Sigmoid colon (tissue), 6 donors: ENCODE measurements at regions not wholly inside any gene's neighbourhood (a gene's known extent, or its start where the extent isn't known, plus 50 kb on each side); places are given as distances from the start of the nearest gene placed in this dataset.
"Not testable (repeated sequence)": the region's sequence is repeated elsewhere in the genome, so short reads cannot be mapped to it uniquely, and the experiment has no call there.

ENCODE experiments used
- DNase-seq: peaks from one replicate; pipeline ENCODE4 v3.0.0-alpha.2; 2019
- H3K27ac ChIP-seq, 4 donors: fragments of 200-600 bp; sonication (generic); one replicate each; pipeline ENCODE4 v1.5.1; 2016 to 2019; ENCODE audit warnings: mild to moderate bottlenecking in 1 of 4
- H3K27me3 ChIP-seq, 3 donors: fragments of 200-600 bp; sonication (generic); one replicate each; pipeline ENCODE4 v1.5.1; 2019; ENCODE audit warnings: mild to moderate bottlenecking in 1 of 3
- H3K36me3 ChIP-seq, 4 donors: fragments of 200-600 bp; sonication (generic); one replicate each; pipeline ENCODE4 v1.5.1; 2016 to 2019
- H3K4me1 ChIP-seq, 4 donors: fragments of 200-600 bp; sonication (generic); one replicate each; pipeline ENCODE4 v1.5.1; 2017 to 2019
- H3K4me3 ChIP-seq, 4 donors: fragments of 200-600 bp; sonication (generic); one replicate each; pipeline ENCODE4 v1.5.1; 2017 to 2019; ENCODE audit warnings: mild to moderate bottlenecking in 2 of 4, moderate library complexity in 1 of 4
- H3K9me3 ChIP-seq, 4 donors: fragments of 200-600 bp in 3 of 4; sonication (generic) in 3 of 4; one replicate each; pipeline versions ENCODE4 v1.5.1 to v1.6.1; 2013 to 2019
- CTCF ChIP-seq, 4 experiments: fragments of 450-650 bp in 3 of 4; fragments of 200-600 bp in 1 of 4; IDR thresholded peaks; one replicate each; pipeline ENCODE4 v1.5.1; 2016 to 2019; ENCODE audit warnings: antibody characterized with exemption in 4 of 4, mild to moderate bottlenecking in 3 of 4, moderate library complexity in 2 of 4
- EP300 ChIP-seq, 4 donors: sonication (generic); formaldehyde crosslinking; IDR thresholded peaks; one replicate each; pipeline ENCODE4 v1.6.1; 2017; ENCODE audit warnings: antibody characterized with exemption in 4 of 4
- POLR2A ChIP-seq, 2 donors: fragments of 450-650 bp; IDR thresholded peaks; one replicate each; pipeline ENCODE4 v1.6.1; 2016; ENCODE audit warnings: antibody characterized with exemption in 2 of 2, mild to moderate bottlenecking in 2 of 2, moderate library complexity in 2 of 2
- POLR2AphosphoS5 ChIP-seq, 4 donors: sonication (generic); formaldehyde crosslinking; IDR thresholded peaks; one replicate each; pipeline ENCODE4 v1.6.1; 2017; ENCODE audit warnings: antibody characterized with exemption in 4 of 4
- WGBS, 2 donors: extraction: QIAGEN DNeasy Blood & Tissue Kit; methylation state at CpG; one replicate each; pipeline ENCODE4 v1.1.7; 2013; 5-methylcytosine and 5-hydroxymethylcytosine counted together
- intact Hi-C: fragments of 100-400 bp; cut with DNase I; formaldehyde crosslinking; loops from one replicate; pipeline ENCODE4 v1.15.1; 2023
- donor health status: healthy with polysubstance abuse.
- donor health status: healthy.

GRCh38 chr20:55004044-55004443 lies 528.7 kb downstream of the DOK5 start:
- WGBS, 2 donors, result 47 to 49% methylated on average over 3 of the region's 3 CpGs
- no peak overlapping the region for H3K4me3 ChIP-seq
- H3K9me3 ChIP-seq, result no peaks in the 10 kb centered on the region
- intact Hi-C loops, result loop anchor here (10.0 kb wide), 1 partner anchor 419 kb away; no protein-coding TSS in a partner anchor
- no peaks in the 10 kb centered on the region for H3K4me1 ChIP-seq
- H3K27me3 ChIP-seq, result no peaks in the 10 kb centered on the region
- DNase-seq, result no peak
- TF ChIP-seq EP300 (IDR thresholded peaks at IDR 0.05) (no peak), POLR2A (IDR thresholded peaks at IDR 0.05) (no peak)
- H3K27ac ChIP-seq, result no peak overlapping the region
- H3K36me3 ChIP-seq, result no peaks in the 10 kb centered on the region

GRCh38 chr20:54995553-54995952 lies 520.2 kb downstream of the DOK5 start:
- H3K9me3 ChIP-seq, result no peaks in the 10 kb centered on the region
- 72 to 82% methylated on average over 5 of the region's 5 CpGs for WGBS, 2 donors
- no peak for TF ChIP-seq POLR2A (IDR thresholded peaks at IDR 0.05)
- no peak for TF ChIP-seq EP300 (IDR thresholded peaks at IDR 0.05)
- no peak for TF ChIP-seq CTCF (IDR thresholded peaks at IDR 0.05)
- TF ChIP-seq POLR2AphosphoS5 (IDR thresholded peaks at IDR 0.05), result no peak

GRCh38 chr20:54995011-54995410 lies 519.6 kb downstream of the DOK5 start:
- TF ChIP-seq CTCF (IDR thresholded peaks at IDR 0.05) (no peak), POLR2A (IDR thresholded peaks at IDR 0.05) (no peak), EP300 (IDR thresholded peaks at IDR 0.05) (no peak)
- intact Hi-C loops, result no loop called here
- H3K36me3 ChIP-seq, result no peaks in the 10 kb centered on the region
- 40 to 53% methylated on average over 4 of the region's 4 CpGs for WGBS, 2 donors
- no peaks in the 10 kb centered on the region for H3K27me3 ChIP-seq
- no peak for DNase-seq
- H3K27ac ChIP-seq, result no peak overlapping the region
- no peaks in the 10 kb centered on the region for H3K9me3 ChIP-seq
- H3K4me3 ChIP-seq, result no peak overlapping the region
- H3K4me1 ChIP-seq, result no peaks in the 10 kb centered on the region

More at GRCh38 chr20:54995553-54995952, 520.2 kb downstream of the DOK5 start:
- Histone ChIP-seq H3K4me3 (no peak overlapping the region), H3K27me3 (no peaks in the 10 kb centered on the region), H3K27ac (no peak overlapping the region), H3K4me1 (no peaks in the 10 kb centered on the region), H3K36me3 (no peaks in the 10 kb centered on the region)
- intact Hi-C loops, result no loop called here
- DNase-seq, result no peak

- no peak for TF ChIP-seq CTCF (IDR thresholded peaks at IDR 0.05)
- no peak for TF ChIP-seq POLR2A (IDR thresholded peaks at IDR 0.05)
- TF ChIP-seq EP300 (IDR thresholded peaks at IDR 0.05), result peak in 2 of 4 donors; percentile 31 to 47
- Histone ChIP-seq H3K27ac (no peak overlapping the region), H3K9me3 (no peaks in the 10 kb centered on the region), H3K27me3 (no peaks in the 10 kb centered on the region), H3K4me3 (no peak overlapping the region), H3K36me3 (no peaks in the 10 kb centered on the region), H3K4me1 (no peaks in the 10 kb centered on the region)
- no peak for DNase-seq
- WGBS, 2 donors, result 20 to 74% methylated on average over 7 of the region's 7 CpGs
- intact Hi-C loops, result no loop called here
Observed at GRCh38 chr20:54985091-54985490, 509.7 kb downstream of the DOK5 start.

- TF ChIP-seq CTCF (IDR thresholded peaks at IDR 0.05), result no peak
- no peak for TF ChIP-seq POLR2A (IDR thresholded peaks at IDR 0.05)
- no peak for TF ChIP-seq EP300 (IDR thresholded peaks at IDR 0.05)
- no peak for TF ChIP-seq POLR2AphosphoS5 (IDR thresholded peaks at IDR 0.05)
- Histone ChIP-seq H3K27ac (no peak overlapping the region), H3K4me3 (no peak overlapping the region), H3K36me3 (no peaks in the 10 kb centered on the region), H3K27me3 (no peaks in the 10 kb centered on the region), H3K9me3 (no peaks in the 10 kb centered on the region), H3K4me1 (no peaks in the 10 kb centered on the region)
- no peak for DNase-seq
- WGBS, 2 donors, result 35 to 70% methylated on average over 1 of the region's 1 CpG
- intact Hi-C loops, result no loop called here
Observed at GRCh38 chr20:54984104-54984448, 508.7 kb downstream of the DOK5 start.

GRCh38 chr20:54983394-54984103 lies 508.2 kb downstream of the DOK5 start:
- H3K4me1 ChIP-seq, H3K27ac ChIP-seq, H3K27me3 ChIP-seq, H3K9me3 ChIP-seq, intact Hi-C loops, DNase-seq, H3K4me3 ChIP-seq, H3K36me3 ChIP-seq: not testable (repeated sequence)
- 50 to 80% methylated on average over 11 of the region's 11 CpGs for WGBS, 2 donors
